Hindlimb muscle (tissue), 1 donor: ENCODE measurements at regions not wholly inside any gene's neighbourhood (a gene's known extent, or its start where the extent isn't known, plus 50 kb on each side); places are given as distances from the start of the nearest gene placed in this dataset.
"Not testable (repeated sequence)": the region's sequence is repeated elsewhere in the genome, so short reads cannot be mapped to it uniquely, and the experiment has no call there.

Source experiments
- DNase-seq: peaks from one replicate; pipeline ENCODE4 v3.0.0-alpha.2; 2013

DNA sequence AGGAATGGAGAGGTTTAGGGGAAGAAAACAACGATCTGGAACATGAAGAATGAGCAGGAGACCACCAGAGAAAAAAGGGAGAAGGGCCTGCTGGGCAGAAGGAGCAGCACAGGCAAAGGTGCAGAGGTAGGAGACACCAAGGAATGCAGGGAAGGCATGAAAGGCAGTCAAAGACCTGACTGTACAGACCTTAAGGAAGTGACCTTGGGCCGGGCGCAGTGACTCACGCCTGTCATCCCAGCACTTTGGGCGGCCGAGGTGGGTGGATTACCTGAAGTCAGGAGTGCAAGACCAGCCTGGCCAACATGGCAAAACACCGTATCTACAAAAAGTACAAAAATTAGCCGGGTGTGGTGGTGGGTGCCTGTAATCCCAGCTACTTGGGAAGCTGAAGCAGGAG lies 157.7 kb upstream of the ATP10A start:
- DNase-seq: no peak

DNA sequence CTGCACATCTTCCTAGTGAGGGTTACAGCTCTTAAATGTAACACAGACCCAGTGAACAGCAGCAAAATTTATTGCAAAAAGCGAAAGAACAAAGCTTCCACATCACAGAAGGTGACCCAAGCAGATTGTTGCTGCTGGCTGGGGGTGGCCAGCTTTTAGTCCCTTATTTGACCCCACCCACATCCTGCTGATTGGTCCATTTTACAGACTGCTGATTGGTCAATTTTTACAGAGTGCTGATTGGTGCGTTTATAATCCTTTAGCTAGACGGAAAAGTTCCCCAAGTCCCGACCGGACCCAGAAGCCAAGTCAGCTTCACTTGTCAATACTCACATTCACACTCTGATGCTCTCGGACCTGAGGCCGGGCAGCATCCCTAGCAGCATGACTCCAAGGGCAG lies 154.5 kb upstream of the ATP10A start:
- DNase-seq: no peak

DNA sequence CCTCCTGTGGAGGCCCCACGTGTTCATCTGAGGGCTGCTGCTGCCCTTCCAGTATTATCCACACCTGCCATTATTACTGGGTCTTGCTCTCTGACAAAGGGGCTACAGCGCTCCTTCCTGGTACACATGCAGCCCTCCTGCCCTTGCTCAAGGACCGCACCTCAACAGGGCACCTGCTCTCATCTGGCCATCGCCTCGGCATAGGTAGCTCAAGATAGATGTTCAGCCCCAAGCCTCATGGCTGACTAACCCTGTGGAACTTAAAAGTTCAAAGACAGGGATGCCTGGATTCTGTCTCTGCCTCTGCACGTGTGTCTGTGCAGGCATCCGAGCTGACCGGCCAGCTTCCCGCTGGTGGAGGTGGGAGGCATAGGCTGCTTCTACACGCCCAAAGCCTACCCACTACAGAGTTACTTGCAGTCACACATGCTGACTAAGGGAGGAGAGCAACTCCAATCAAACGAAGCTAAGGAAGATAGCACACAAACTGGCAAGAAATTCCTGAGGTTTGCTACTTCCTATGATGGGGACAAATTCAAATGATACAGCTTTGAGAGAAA lies 152.5 kb upstream of the ATP10A start:
- DNase-seq: no peak

DNA sequence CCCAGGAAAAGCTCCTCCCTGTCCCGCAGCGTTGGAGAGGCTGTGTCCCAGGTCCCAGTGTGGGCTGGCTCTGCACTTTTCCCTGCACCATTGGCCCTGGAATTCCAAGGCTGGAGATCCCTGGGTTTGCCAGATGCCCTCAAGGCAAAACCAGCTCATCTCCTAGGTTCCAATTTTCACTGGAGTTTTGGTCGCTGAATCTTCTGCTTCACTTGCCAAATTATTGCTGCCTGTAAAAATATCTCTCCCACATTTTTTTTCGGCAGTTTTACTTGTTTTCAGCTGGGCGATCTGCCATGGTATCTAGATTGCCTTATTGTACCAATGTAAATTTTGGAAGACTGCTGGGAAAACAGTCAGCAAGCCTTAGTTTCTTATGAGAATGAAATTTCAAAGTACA lies 150.9 kb upstream of the ATP10A start:
- DNase-seq: no peak

DNA sequence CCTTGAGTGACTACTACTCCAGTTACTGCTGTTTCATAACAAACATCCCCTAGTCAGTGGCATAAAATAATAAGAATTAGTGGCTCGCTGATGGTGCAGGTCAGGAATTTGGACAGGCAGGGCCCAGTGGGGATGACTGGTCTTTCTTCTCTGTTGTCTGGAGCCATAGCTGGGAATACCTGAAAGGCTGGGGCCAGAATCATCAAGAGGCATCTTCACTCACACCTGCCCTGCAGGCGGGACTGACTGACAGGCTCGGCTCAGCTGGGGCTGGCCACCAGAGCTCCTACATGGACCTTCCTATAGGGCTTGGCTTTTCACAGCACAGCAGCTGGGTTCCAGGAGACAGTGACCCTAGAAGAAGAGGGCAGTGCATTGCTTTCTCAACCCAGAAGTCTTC lies 148.8 kb upstream of the ATP10A start:
- no peak for DNase-seq

DNA sequence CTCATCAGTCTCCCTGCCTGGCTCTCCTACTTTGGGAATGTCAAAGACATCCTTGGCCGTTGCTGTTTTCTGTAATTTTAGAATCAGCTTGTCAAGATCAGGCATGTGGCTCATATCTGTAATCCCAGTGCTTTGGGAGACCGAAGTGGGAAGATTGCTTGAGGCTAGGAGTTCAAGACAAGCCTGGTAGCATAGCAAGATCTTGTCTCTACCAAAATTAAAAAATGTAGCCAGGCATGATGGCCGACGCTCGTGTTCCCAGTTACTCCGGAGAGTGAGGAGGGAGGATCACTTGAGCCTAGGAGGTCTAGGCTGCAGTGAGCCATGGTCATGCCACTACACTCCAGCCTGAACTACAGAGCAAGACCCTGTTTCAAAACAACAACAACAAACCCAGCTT lies 144.0 kb upstream of the ATP10A start:
- DNase-seq: no peak

DNA sequence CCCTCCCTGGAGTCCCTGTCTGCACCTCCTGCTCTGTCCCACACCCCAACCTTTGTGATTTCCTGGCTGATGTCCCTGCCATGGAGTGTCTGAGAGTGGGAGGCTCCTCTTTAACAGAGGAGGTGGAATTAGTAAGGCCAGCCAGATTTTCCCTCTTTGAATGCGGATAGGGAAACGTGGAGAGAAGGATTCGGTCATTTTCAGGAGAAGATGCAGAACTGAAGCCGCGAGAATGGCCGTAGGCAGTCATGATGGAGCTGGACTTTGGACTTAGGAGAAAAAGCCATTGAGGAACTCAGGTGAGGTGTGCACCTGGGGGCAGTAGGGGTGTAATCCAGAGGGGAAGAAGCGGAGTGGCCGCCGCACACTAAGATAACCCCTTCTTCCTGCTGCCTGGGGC lies 138.1 kb upstream of the ATP10A start:
- DNase-seq: no peak

DNA sequence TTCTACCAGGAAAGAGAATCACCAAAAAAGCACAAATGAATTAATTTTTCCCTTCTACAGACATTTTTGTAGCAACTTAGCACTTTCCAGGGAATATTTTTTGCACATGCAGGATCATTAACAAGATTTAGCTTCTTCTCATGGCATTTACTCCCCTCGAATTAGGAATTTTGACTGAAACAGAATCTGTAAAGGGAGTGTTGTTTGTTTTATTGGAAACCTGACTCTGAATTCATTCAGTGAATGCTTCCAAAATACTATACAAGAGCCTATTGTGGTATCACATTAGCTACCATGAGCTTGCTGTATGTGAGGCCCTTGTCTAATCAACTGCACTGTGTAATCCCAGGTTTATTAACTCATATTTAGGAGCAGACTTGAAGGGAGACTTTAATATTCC lies 130.4 kb upstream of the ATP10A start:
- no peak for DNase-seq

DNA sequence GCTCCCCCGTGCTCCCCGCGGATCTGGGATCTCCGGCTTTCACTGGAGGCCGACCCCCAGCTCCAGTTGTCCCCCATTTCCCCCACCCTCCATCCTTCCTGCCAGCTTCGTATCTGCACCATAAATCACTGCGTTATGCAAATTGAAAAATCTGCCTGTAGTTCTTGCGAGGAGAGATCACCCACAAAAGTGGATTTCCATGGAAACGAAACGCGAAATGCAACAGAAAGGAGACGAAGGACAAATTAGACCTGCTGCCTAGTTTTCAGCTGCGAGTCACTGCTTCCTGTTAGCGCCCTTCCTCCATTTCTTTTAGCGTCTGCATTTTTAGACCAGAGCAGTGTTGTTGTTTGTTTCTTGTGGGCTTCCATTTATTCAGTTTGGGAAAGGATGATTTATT lies 127.1 kb upstream of the ATP10A start:
- DNase-seq: no peak

DNA sequence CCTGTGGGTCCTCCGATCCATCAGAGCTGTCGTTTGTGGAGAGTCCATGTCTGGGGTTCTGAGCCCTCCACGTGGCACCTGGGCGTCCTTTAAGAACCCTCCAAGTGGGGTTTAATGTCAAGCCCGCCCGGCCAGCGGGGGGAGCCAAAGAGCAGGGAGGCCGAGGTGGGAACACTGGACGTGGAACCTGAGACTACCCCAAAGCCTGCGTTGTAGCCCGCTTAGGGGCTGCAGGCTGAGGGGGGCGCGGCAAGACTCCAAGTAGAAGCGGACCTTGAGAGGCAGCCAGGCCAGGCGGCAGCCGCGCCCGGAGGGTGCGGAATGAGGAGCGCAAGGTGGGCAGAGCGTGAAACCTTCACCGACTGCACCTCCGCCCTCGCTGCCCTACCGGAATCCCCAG lies 126.2 kb upstream of the ATP10A start:
- no peak for DNase-seq

DNA sequence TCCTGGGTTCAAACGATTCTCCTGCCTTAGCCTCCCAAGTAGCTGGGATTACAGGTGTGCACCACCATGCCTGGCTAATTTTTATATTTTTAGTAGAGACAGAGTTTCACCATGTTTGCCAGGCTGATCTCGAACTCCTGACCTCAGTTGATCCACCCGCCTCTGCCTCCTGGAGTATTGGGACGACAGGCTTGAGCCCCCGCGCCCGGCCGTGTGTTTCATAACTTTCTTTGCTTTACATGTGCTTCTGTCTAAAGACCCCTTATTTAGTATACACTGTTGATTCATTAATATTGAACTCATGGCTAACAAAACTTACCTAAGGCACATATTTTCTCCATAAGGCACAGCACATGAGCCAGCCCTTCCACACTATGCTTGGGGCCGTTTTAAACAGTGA lies 125.6 kb upstream of the ATP10A start:
- DNase-seq: not testable (repeated sequence)

DNA sequence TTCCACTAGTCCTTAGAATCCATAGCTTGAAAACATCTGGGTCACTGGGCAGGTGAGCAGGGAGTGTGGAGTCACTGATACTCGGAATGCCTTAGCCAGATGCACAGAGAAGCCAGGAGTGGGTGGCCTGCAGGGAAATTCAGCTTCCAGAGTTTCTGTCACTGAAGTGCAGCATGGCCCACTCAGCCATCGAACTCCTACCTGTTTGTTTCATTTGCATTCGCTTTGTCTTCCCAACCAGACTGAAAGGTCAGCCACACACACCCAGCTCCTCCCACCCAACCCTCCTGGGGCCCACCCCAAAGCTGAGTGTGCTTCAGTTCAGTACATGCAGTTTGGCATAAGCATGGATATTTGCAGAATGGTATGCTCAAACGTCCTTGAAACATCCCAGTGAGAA lies 124.5 kb upstream of the ATP10A start:
- no peak for DNase-seq

DNA sequence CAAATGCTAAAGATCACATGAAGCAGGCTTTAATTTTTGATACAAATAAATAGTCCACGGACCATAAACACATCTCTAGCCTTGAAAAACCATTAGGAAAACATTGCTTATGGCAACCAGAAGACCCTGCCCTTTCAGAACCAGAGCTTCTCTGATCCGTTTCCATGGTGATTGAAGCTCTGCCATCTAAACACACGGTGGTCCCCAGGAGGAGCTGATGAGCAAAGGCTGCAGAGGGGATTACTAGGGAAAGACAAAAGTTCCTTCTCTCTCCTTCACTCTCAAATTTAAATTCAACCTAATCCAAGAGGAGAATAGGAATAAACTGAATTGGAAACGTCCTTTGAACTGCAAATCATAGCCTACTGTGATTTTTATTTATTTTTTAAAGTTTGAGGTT lies 122.0 kb upstream of the ATP10A start:
- no peak for DNase-seq

DNA sequence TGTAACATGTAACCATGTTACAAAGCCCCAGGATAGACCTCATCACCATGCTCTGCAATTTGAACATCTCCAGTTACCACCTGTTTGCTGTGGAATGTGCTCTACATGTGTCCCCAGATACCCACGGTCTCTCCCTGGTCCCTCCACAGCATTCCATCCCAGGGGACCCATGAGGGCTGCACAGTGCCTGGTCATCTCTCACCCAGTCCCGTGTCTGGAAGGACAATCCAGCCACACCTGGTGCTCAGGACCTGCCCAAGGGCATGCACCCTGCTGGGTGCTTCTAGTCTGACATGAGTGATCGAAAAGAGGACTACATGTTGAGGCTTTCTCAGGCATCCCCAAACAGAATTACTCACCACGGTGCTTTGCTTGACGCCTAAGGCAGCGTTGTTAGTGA lies 119.6 kb upstream of the ATP10A start:
- no peak for DNase-seq

DNA sequence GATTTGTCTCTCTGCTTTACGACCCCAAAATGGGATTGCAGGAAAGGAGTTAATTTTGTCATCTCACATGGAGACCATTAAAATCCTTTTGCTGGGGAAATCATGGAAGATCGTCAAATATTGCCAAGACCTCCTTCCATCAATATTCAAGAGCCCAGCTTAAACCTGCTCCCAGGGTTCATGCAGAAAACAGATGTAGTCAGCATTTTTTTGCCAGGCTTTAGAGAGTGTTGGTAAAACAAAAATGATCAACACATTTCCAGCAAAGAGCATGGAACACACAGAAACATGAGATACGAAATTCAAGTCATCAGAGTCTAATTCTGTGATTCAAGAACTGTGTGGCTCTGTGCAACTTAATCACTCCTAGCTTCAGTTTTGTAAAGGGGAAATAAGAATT lies 118.0 kb upstream of the ATP10A start:
- no peak for DNase-seq

DNA sequence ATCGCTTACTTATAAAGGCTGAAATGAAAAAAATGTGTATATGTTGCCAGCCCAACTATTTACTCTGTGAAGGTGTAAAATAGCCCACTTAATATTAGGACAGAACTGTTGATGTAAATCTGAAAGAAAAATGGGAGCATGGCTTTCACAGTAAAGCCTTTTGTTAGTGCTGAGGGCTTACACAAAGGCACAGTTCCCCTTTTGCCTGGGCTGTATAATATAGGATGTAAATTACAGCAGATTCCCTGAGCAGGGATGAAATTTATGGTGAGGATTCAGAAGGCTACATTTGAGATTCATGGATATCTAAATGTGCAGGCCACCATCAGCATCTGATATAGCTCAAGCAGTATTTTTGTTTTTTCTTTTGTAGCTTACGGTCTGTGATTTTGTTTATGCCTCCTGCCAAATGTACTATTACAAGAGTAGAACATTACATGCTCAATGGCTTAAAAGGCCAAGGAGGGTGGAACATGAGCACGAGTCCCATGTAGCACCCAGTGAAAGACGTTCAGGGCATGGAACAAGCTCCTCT lies 109.1 kb upstream of the ATP10A start:
- no peak for DNase-seq

DNA sequence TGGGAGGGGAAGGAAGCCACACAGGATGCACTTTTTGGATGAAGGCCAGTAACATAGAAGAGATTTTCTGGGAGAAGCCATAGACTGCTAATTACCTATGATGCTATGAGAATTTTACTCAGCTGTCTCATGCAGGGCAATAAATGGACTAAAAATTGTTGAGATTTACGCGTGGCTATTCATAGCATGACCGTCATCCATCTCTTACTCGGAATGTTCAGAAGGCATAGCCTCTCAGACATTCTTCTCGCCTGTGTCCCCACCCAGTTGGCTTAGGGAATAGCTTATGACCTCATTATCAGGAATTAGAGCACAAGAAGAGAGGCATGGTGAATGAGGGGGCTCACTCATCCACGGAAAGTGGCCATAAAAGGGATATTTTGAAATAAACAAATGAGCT lies 107.9 kb upstream of the ATP10A start:
- DNase-seq: no peak

DNA sequence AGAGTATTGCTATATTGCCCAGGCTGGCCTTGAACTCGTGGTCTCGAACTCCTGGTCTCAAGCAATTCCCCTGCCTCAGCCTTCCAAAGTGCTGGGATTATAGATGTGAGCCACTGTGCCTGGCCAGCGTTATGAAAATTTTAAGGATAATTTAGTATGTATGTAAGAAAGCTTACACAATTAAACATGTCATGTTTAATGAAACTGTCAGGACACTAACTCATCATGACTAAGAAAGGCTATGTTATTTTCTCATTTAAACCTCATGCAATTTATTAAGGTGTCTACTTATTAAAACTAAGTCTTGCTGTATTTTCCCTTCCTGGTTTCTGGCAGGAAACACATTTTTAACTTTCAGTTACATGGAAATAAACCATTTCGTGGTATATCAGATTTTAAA lies 106.8 kb upstream of the ATP10A start:
- no peak for DNase-seq

DNA sequence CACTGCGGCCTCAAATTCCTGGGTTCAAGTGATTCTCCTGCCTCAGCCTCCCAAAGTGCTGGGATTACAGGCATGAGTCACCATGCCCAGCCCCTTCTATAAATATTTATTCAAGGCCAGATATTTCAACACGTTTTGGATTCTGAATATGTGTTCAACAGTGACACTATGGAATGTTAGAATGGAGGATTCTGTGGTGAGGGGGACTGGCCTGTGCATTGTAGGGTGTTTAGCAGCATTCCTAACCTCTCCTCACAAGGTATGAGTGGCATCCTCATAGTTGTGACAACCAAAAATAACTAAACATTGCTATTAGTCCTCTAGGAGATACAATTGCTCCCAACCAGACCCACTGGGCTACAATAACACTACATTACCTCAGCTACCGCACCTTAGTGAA lies 104.0 kb upstream of the ATP10A start:
- DNase-seq: no peak

DNA sequence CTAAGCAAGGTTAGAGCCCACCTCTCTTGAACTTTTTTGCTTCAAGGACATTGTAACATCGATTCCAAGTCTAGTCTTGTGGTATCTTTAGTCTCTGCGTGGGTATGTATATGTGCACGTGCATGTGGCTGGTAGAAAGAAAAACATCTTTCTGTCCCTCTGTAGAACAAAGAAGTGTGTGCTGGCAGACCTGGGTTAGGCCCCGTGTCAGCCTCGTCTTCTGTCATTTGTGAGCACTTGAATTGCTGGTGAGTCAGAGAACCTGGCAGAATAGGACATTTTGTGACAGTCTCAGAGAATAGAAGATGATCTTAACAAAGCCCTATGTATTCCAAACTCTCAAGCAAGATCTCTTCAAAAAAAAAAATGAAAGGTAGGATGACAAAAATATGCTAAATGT lies 102.2 kb upstream of the ATP10A start:
- no peak for DNase-seq

DNA sequence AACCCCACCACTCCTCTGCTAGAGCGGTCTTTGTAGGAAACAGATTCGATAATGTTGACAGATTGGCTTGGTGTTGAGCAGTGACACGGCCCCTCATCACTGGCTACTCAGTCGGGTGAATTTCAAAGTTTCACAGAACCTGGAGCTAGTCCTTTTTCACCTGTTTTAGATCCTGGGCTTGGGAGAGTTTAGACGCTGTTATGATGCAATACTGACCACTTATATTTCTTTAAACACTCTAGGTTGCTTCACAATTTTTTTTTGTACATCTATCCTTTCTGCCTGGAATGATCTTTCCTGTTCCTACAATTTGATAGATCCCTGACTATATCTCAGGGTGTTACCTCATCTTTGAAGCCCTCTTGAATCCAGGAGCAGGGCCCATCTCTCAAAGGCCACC lies 97.1 kb upstream of the ATP10A start:
- DNase-seq: no peak

DNA sequence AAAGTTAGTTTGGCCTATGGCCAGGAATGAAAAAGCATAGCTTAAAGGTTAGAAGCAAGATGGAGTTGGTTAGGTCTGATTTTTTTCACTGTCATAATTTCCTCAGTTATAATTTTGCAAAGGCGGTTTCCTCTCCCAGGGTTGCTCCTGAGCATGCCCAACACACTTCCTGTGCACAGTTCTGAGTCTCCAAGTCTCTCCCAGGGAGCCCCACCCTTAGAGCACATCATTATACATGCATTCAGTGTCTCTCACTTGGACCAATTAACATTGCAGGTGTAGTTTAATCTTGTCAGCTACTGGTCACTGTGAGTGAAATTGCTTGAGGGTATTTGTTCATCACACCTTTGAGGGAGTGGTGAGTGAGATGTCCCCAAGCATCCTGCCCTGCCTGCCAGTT lies 96.0 kb upstream of the ATP10A start:
- DNase-seq: no peak

DNA sequence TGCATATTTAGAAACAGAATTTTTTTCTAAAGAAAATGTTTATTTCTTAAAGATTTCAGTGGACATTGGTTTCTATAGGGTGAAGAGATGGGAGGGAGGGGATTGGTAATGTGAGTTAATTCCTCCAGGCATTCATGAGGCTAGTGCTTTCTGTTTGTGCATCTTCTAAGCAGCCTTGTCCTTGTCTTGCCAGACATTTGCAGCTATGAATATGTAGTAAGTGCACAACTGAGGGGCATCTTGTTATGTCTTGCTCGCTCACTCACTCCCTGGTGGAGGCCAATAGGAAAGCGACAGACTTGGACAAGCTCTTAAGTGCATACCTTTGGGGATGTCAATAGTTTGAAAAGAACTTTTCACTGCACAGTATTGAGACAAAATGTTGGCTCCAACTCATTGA lies 92.5 kb upstream of the ATP10A start:
- no peak for DNase-seq

DNA sequence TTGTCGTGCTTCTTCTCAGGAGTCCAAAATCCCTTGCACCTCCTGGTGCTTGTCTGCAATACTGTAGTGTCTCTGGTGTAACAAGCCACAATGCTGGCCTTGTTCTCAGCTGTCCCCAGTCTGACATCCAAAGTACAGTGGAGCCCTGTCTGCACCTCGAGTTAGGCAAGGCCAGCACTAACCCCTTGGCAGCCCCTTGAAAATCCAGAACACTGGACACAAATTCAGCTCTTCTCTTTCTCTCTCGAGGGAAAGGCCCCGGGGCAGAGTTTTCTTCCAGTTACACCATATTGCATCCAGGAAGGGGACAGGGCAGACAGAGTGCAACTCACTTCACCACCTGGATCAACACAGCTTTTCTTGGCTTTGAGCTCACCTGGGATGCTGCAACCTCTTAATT lies 91.3 kb upstream of the ATP10A start:
- no peak for DNase-seq

DNA sequence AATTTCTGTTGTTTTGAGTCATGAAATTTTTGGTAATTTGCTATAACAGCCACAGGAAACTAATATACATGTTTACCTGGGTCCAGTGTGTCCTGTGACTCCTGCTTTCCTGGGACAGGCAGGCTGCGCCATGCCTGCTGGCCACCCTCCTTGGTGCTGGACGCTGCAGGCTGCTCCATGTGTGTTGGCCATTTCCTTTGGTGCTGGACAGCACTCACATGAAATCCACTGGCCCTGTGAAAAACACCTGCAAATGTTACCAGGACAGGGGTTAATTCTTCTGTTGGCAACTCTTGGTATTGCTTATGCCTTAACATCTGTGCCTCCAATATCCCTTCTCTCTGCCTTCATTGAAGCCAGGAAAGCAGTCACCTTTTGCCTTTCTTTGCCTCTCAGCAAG lies 86.9 kb upstream of the ATP10A start:
- no peak for DNase-seq
